Neural cell (in vitro differentiated cells): ENCODE measurements at regions not wholly inside any gene's neighbourhood (a gene's known extent, or its start where the extent isn't known, plus 50 kb on each side); places are given as distances from the start of the nearest gene placed in this dataset.

Experiments used
- H2AFZ ChIP-seq: fragments of 200-600, 300-800 bp; sonication (generic), shearing (Covaris generic); 2 replicates; pipeline ENCODE4 v1.6.0; 2014; ENCODE audit warnings: low read depth, mild to moderate bottlenecking, antibody characterized with exemption, low read length, moderate library complexity
- H3F3A ChIP-seq: fragments of 200-600 bp; shearing (Covaris generic); 2 replicates; pipeline ENCODE4 v1.6.1; 2016; ENCODE audit warnings: mild to moderate bottlenecking, moderate library complexity, mixed read lengths, antibody characterized with exemption, low read length; ENCODE audit not compliant: insufficient read depth, poor library complexity, severe bottlenecking
- H3K27ac ChIP-seq: fragments of 200-600, 300-800 bp; sonication (generic), shearing (Covaris generic); 2 replicates; pipeline ENCODE4 v1.5.1; 2014; ENCODE audit warnings: mild to moderate bottlenecking, low read length, moderate library complexity
- H3K27me3 ChIP-seq: fragments of 300-800, 200-600 bp; sonication (generic), shearing (Covaris generic); 2 replicates; pipeline ENCODE4 v1.6.0; 2014; ENCODE audit warnings: mild to moderate bottlenecking, low read depth, low read length, moderate library complexity; ENCODE audit not compliant: insufficient read depth
- H3K36me3 ChIP-seq: fragments of 300-800, 200-600 bp; sonication (generic), shearing (Covaris generic); 2 replicates; pipeline ENCODE4 v1.5.1; 2014; ENCODE audit warnings: mild to moderate bottlenecking, antibody characterized with exemption, low read length, moderate library complexity; ENCODE audit not compliant: insufficient read depth
- H3K4me2 ChIP-seq: fragments of 300-800, 200-600 bp; sonication (generic), shearing (Covaris generic); 2 replicates; pipeline ENCODE4 v1.6.0; 2014; ENCODE audit warnings: mild to moderate bottlenecking, low read length
- H3K4me3 ChIP-seq: fragments of 300-800, 200-600 bp; sonication (generic), shearing (Covaris generic); 2 replicates; pipeline ENCODE4 v1.5.1; 2014; ENCODE audit warnings: mild to moderate bottlenecking, low read length, moderate library complexity
- H3K79me2 ChIP-seq: fragments of 200-600 bp; shearing (Covaris generic); replicated peaks from 2 replicates; pipeline ENCODE4 v1.6.0; 2014; ENCODE audit warnings: mild to moderate bottlenecking, low read length, moderate library complexity; ENCODE audit not compliant: insufficient read depth
- H3K9ac ChIP-seq: fragments of 300-800, 200-600 bp; sonication (generic), shearing (Covaris generic); 2 replicates; pipeline ENCODE4 v1.6.1; 2016; ENCODE audit warnings: mild to moderate bottlenecking, low read length, mixed read lengths
- H3K9me2 ChIP-seq: fragments of 200-600 bp; shearing (Covaris generic); 2 replicates; pipeline ENCODE4 v1.6.1; 2016; ENCODE audit warnings: mild to moderate bottlenecking, low read length, mixed read lengths; ENCODE audit not compliant: insufficient read depth
- H3K9me3 ChIP-seq: fragments of 200-600, 300-800 bp; sonication (generic), shearing (Covaris generic); 2 replicates; pipeline ENCODE4 v1.6.1; 2016; ENCODE audit warnings: mild to moderate bottlenecking, mixed run types, low read length, moderate library complexity, mixed read lengths
- H4K20me1 ChIP-seq: fragments of 200-600 bp; shearing (Covaris generic); 2 replicates; pipeline ENCODE4 v1.6.1; 2016; ENCODE audit warnings: mild to moderate bottlenecking, mixed run types; ENCODE audit not compliant: insufficient read depth
- CTCF ChIP-seq: fragments of 450-650 bp; IDR thresholded peaks from 2 replicates; pipeline ENCODE4 v1.5.1; 2014; ENCODE audit warnings: antibody characterized with exemption, mild to moderate bottlenecking, moderate library complexity; ENCODE audit not compliant: poor library complexity, severe bottlenecking
- EP300 ChIP-seq: fragments of 450-650 bp; conservative IDR thresholded peaks from 2 replicates; pipeline ENCODE4 v1.6.1; 2014; ENCODE audit warnings: antibody characterized with exemption, mild to moderate bottlenecking, moderate library complexity; ENCODE audit not compliant: poor library complexity, severe bottlenecking
- EZH2 ChIP-seq: fragments of 200-600, 300-800 bp; shearing (Covaris generic), sonication (generic); IDR thresholded peaks from 2 replicates; pipeline ENCODE4 v1.6.1; 2014; ENCODE audit warnings: antibody characterized with exemption, low read length, borderline replicate concordance, mild to moderate bottlenecking; ENCODE audit not compliant: insufficient read depth, poor library complexity, severe bottlenecking
- MXI1 ChIP-seq: fragments of 450-650 bp; conservative IDR thresholded peaks from 2 replicates; pipeline ENCODE4 v1.6.1; 2014; ENCODE audit warnings: antibody characterized with exemption, mild to moderate bottlenecking; ENCODE audit not compliant: poor library complexity, severe bottlenecking
- POLR2AphosphoS5 ChIP-seq: IDR thresholded peaks from 2 replicates; pipeline ENCODE4 v1.6.1; 2012
- RAD21 ChIP-seq: fragments of 450-650 bp; conservative IDR thresholded peaks from 2 replicates; pipeline ENCODE4 v1.6.1; 2014; ENCODE audit warnings: antibody characterized with exemption, mild to moderate bottlenecking, moderate library complexity
- REST ChIP-seq: IDR thresholded peaks from 2 replicates; pipeline ENCODE4 v1.6.1; 2012; ENCODE audit warnings: borderline replicate concordance
- SMC3 ChIP-seq: fragments of 450-650 bp; conservative IDR thresholded peaks from 2 replicates; pipeline ENCODE4 v1.6.1; 2014; ENCODE audit warnings: antibody characterized with exemption, mild to moderate bottlenecking, moderate library complexity; ENCODE audit not compliant: poor library complexity
- TAF1 ChIP-seq: IDR thresholded peaks from 2 replicates; pipeline ENCODE4 v1.6.1; 2012; ENCODE audit warnings: low read depth

- TF ChIP-seq TAF1 (no peak), SMC3 (no peak), CTCF (no peak), MXI1 (no peak), POLR2AphosphoS5 (no peak), EZH2 (no peak), REST (no peak), RAD21 (no peak), EP300 (no peak)
- H3K27ac ChIP-seq, result no peak overlapping the region
- H4K20me1 ChIP-seq, result no peaks in the 10 kb centered on the region
- no peak overlapping the region for H2AFZ ChIP-seq
- no peaks in the 10 kb centered on the region for H3K9me3 ChIP-seq
- no peak overlapping the region for H3K4me3 ChIP-seq
- no peaks in the 10 kb centered on the region for H3K79me2 ChIP-seq
- H3K4me2 ChIP-seq, result no peak overlapping the region
- H3K27me3 ChIP-seq, result no peaks in the 10 kb centered on the region
- H3K9ac ChIP-seq, result no peak overlapping the region
- no peaks in the 10 kb centered on the region for H3F3A ChIP-seq
- no peaks in the 10 kb centered on the region for H3K9me2 ChIP-seq
- H3K36me3 ChIP-seq, result no peaks in the 10 kb centered on the region
Measured at GRCh38 chr2:217314021-217314460, 454.2 kb upstream of the TNP1 start.

GRCh38 chr2:217313386-217313785, 453.5 kb upstream of the TNP1 start:
- Histone ChIP-seq H4K20me1 (no peaks in the 10 kb centered on the region), H3K27ac (no peak overlapping the region), H3K36me3 (no peaks in the 10 kb centered on the region), H3K9ac (no peak overlapping the region), H3K9me2 (no peaks in the 10 kb centered on the region), H3K9me3 (no peaks in the 10 kb centered on the region), H2AFZ (no peak overlapping the region), H3K27me3 (no peaks in the 10 kb centered on the region), H3K4me2 (no peak overlapping the region), H3K4me3 (no peak overlapping the region), H3F3A (no peaks in the 10 kb centered on the region), H3K79me2 (no peaks in the 10 kb centered on the region)
- no peak for TF ChIP-seq EZH2
- TF ChIP-seq MXI1, result no peak
- TF ChIP-seq TAF1, result no peak
- no peak for TF ChIP-seq RAD21
- TF ChIP-seq EP300, result no peak
- no peak for TF ChIP-seq POLR2AphosphoS5
- TF ChIP-seq CTCF, result no peak
- no peak for TF ChIP-seq REST
- TF ChIP-seq SMC3, result no peak
